Ovary (tissue), 3 donors: ENCODE measurements at regions not wholly inside any gene's neighbourhood (a gene's known extent, or its start where the extent isn't known, plus 50 kb on each side); places are given as distances from the start of the nearest gene placed in this dataset.

Source experiments
- CTCF ChIP-seq, 3 donors: fragments of 450-650 bp in 2 of 3; fragments of 200-600 bp in 1 of 3; IDR thresholded peaks; one replicate each; pipeline versions ENCODE4 v1.5.1 to v1.8.0; 2016 to 2022; ENCODE audit warnings: antibody characterized with exemption in 3 of 3, mild to moderate bottlenecking in 1 of 3
- EP300 ChIP-seq: sonication (generic); formaldehyde crosslinking; IDR thresholded peaks from one replicate; pipeline ENCODE4 v1.6.1; 2017; ENCODE audit warnings: antibody characterized with exemption
- POLR2A ChIP-seq: fragments of 450-650 bp; IDR thresholded peaks from one replicate; pipeline ENCODE4 v1.6.1; 2017; ENCODE audit warnings: antibody characterized with exemption, mild to moderate bottlenecking, moderate library complexity
- donor health status: DM: no; HTN: no; CAD: no.

- TF ChIP-seq CTCF (IDR thresholded peaks at IDR 0.05) = no peak
- TF ChIP-seq POLR2A = no peak
- no peak for TF ChIP-seq EP300
These were observed 78.6 kb upstream of the TSHZ3 start for GRCh38 chr19:31427857-31428256.
